H54 (cell line): ENCODE measurements at regions not wholly inside any gene's neighbourhood (a gene's known extent, or its start where the extent isn't known, plus 50 kb on each side); places are given as distances from the start of the nearest gene placed in this dataset.
"Not testable (repeated sequence)": the region's sequence is repeated elsewhere in the genome, so short reads cannot be mapped to it uniquely, and the experiment has no call there.

Source experiments
- DNase-seq: peaks from one replicate; pipeline ENCODE4 v3.0.0; 2011; ENCODE audit warnings: low spot score, mixed read lengths; ENCODE audit not compliant: insufficient read length
- FAIRE-seq: peaks from 3 replicates; lab custom pipeline; 2011; peaks lifted over from hg19 to GRCh38; lab: Jason Lieb, UNC
- POLR2A ChIP-seq: IDR thresholded peaks from 2 replicates; pipeline ENCODE4 v1.6.1; 2011; ENCODE audit warnings: low read depth, mild to moderate bottlenecking, low read length

DNA sequence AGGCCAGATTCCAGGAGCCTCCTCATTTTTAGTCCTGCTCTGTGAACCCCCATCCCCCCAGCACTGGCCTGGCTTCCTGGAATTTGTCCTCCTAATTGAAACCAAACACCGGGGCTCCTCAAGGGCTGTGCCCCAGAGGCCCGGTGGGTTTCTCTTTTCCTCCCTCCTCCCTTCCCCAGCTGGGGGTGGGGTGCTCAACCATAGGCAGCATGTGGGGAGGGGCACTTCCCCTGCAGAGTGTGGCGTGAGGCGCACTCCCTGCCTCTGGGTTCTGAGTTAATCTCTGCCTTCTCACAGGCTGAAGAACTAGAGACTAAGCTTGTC is 67.5 kb upstream of the ACOT11 start:
- TF ChIP-seq POLR2A, result no peak
- DNase-seq, result no peak
- FAIRE-seq, result no peak

DNA sequence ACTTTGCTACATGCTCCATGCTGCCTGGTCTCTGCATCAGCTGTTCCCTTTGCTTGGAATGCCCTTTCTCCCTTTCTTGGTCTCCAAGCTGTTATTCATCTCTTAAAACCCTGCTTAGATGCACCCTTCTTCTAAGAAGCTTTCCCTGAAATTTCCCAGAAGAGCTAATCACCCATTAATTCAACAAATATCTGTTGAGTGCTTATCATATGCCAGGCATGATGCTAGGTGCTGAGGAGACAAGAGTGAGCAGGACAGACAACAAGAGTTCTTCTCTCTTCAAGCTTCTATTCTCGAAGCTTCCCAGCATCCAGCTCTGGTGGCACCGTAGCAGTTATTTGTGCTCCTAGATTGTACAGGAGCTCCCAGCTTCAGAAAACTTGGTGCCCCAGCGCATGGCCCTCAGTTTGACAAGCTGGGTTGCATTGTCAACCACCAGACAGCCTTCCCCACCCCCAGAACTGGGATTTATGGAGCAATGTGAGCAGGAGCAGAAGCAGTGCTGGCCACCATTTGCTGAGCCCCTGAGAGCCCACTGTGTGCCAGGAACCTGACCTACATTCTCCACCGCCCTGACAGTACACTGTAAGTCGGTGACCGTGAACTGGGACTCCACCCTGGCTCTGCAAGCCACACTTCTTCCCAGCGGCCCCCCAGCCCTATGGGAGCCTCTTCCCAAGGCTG is 68.0 kb upstream of the ACOT11 start:
- no peak for FAIRE-seq
- no peak for TF ChIP-seq POLR2A
- DNase-seq, result no peak

DNA sequence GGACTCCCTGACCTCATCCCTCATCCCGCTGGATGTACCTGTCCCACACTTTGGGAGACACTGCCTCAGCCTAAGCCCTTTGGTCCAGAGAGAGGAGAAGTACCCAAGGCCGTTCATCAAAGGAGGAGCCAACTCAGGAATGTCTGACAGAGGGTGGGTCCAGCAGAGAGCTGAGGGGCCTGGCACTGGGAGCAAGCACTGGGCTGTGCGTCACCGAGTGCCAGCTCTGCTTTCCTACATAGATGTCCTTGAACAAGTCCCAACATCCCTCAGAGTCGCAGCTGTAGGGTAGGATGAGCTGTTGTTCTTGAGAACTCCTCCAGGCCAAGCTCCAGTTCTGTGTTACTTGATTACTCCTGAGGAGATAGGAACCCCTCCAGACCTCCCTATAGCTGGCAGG is 68.8 kb upstream of the ACOT11 start:
- DNase-seq, result no peak
- no peak for FAIRE-seq
- TF ChIP-seq POLR2A, result no peak

DNA sequence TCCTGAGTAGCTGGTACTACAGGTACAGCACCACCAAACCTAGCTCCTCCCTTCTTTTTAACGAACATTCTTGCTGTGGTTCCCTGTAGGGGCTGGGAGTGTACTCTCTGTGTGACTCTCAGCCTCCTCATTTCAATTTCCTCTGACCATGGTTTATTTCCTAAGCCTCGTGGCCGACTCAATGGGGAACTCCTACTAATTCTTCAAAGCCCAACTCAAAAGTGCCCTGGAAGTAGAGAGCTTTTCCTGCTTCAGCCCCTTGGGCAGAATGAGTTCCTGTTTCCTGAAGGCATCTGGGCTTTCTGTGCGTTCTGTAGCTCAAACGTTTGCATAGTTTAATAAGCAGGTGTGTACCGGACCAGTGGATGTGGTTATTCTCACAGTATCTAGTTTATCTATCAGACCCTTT is 70.9 kb upstream of the ACOT11 start:
- no peak for TF ChIP-seq POLR2A
- FAIRE-seq (no peak), DNase-seq (no peak)

DNA sequence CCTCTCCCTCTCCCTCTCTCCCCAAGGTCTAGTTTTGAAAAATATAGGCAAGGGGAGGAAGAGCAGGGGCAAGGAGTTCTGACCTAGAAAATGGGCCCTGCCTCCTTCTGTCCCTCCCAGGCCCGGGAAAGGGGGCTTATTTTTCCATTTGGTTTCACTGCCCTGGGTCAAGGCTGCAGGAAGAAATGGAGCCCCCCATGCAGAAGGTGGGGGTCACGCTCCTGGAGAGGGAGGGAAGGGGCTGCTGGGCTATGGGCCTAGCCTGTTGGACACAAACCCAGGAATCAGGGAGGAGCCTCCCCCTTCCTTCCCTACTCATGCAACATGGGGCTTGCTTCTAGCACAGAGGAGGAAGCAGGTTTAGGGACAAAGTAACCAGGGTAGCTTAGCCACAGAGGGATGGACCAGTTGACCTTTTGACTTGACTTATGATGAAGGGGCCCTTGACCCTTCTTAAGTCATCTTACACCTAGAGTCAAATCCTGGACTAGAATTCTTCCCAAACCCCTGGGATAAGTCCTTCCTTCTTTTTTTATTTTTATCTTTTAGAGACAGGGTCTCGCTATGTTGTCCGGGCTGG is 70.4 kb upstream of the SSBP3 start:
- FAIRE-seq (no peak), DNase-seq (no peak)
- no peak for TF ChIP-seq POLR2A

DNA sequence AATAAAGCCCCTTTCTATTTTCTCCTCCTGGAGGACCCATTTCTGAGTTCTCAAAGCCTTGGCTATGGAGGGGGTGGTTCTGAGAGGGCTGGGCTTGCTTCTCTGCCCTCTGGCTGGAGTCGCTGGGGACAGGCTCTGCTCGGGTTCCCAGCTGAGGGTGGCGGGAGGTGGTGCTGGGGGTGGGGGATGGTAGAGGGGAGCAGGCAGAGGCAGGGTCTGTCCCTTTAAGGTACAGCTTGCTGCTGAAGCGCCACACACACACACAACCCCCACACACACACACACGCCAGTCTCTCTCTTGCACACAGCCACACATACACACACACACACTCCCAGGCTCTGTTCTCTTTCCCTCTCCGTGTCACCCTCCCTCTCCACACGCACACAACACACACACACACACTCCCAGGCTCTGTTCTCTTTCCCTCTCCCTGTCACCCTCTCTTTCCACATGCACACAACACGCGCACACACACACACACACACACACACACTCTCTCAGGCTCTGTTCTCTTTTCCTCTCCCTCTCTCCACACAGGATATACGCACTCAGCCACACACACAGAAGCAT is 69.8 kb upstream of the SSBP3 start:
- no peak for DNase-seq
- no peak for TF ChIP-seq POLR2A
- FAIRE-seq, result no peak

DNA sequence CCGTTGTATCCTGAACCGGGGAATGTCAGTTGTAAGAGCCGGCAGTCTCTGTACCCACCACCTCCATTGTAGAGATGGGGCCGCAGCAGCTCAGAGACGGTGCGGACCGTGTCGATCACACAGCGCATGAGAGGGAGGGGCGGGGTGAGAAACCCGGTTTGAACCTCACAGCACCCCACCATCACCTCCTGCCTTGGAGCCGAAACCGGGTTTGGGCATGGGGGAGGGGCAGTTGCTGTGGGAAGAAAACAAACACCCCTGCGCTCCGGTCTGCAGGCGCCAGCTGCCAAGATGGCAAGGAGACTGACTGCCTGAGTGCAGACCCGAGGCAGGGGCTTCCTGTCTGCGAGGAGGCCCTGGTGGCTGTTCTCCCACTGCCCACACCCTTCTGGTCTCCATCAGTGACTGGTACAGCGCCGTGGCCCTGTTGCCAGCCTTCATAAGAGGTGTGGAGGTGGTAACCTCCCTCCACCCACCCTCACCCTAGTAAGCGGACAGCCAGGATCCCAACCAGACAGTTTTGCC is 69.2 kb upstream of the SSBP3 start:
- DNase-seq, result no peak
- no peak for TF ChIP-seq POLR2A
- FAIRE-seq, result no peak

DNA sequence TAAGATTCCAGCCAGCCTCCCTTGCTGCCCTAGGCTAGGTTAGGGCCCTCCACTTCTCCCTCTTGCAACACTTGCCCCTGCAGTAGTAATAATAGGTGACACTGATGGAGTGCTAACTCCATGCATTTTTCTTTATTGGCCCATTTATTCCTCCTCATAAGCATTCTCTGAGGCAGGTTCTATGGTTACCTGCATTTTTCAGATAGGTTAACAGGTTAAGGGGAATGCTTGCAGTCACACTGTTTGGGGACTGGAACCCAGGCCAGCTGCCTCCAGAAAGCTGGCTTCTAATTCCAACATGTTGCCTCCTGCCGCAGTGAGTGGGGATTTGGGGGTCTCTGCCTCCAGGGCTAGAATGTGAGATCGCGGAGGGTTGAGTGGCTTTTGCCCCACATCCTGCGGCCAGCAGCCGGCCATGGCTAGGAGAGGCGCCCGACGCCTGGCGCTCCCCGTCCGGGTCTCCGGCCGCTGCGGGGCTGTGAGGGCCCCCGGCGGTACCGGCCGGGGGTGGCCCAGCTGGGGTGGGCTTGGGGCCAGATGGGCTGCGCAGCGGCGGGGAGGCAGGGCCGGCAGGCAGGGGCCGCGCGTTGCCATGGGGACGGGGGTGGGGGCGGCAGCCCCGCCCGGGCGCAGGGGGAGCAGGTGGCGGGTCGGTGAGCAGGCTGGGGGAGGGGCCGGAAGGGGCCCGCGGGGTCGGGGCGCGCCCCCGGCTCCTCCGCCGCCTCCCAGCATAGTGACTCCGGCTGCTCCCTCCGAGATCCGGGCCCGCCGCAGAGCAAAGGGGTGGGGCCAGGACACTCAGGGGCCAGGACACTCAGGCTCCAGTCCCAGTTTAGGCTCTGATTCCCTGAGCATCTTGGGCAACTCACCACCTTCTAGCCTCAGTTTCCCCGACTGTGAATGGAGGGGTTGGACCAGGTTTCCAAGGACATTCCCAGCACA is 68.4 kb upstream of the SSBP3 start:
- no peak for TF ChIP-seq POLR2A
- DNase-seq, result no peak
- FAIRE-seq, result no peak

DNA sequence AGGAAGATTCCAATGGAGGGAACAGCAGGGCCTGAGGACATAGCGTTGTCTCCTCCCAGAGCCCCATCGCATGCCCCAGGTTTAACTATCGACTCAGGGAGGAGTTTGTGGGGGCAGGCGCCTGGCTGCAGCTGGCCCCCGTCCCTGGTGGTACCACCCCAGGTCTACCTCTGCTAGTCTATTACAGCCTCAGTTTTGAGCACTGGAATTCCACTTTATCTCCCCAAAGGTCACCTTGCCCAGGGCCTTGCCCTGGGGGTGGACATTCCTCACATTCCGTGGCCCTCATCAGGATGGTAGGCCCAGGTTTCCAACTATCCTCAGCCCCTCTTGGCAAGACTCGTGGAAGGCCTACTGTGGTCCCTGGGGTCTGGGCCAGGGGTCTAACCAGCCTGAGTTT is 65.4 kb upstream of the SSBP3 start:
- DNase-seq, result no peak
- TF ChIP-seq POLR2A, result no peak
- no peak for FAIRE-seq

DNA sequence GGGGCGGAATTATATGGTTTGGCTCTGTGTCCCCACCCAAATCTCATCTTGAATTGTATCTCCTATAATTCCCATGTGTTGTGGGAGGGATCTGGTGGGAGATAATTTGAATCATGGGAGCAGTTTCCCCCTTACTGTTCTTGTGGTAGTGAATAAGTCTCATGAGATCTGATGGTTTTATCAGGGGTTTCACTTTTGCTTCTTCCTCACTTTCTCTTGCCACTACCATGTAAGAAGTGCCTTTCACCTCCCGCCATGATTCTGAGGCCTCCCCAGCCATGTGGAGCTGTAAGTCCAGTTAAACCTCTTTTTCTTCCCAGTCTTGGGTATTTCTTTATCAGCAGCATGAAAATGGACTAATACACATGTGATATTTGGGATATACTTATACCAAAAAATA is 63.2 kb upstream of the SSBP3 start:
- not testable (repeated sequence) for DNase-seq, FAIRE-seq

DNA sequence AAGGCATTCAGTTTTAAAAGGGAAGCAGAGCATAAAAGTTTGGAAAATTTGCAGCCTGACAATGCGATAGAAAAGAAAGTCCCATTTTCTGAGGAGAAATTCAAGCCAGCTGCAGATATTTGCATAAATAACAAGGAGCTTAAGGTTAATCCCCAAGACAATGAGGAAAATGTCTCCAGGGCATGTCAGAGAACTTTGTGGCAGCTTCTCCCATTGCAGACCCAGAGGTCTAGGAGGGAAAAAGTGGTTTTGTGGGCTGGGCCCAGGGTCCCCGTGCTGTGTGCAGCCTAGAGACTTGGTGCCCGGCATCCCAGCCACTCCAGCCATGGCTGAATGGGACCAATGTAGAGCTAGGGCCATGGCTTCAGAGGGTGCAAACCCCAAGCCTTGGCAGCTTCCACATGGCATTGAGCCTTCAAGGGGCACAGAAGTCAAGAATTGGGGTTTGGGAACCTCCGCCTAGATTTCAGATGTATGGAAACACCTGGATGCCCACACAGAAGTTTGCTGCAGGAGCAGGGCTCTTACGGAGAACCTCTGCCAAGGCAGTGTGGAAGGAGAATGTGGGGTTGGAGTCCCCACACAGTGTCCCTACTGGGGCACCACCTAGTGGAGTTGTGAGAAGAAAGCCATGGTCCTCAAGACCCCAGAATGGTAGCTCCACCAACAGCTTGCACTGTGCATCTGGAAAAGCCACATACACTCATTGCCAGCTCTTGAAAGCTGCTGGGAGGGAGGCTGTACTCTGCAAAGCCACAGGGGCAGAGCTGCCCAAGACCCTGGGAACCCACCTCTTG is 62.3 kb upstream of the SSBP3 start:
- DNase-seq, result not testable (repeated sequence)

DNA sequence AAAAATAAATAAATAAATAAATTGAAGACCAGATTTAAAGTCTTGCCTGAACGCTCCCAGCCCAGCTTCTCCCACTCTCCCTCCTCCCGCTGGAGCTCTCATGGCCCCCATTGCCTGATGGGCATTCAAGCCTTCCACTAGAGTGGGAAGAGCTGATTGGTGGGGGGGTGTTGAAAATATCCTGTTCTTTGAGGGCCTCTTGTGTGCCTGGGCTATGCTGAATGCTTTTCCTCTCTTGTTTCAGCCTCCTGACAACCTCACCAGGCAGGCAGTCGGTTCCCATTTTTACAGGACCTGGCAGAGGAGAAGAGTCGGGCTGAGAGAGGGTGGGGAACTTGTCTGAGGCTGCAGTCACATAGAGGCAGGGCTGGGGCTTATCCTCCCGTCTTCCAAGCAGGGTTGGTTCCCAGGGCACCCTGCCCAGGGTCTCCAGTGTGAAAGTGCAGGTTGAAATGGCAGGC is 59.2 kb upstream of the SSBP3 start:
- DNase-seq, result no peak
- no peak for FAIRE-seq
- TF ChIP-seq POLR2A, result no peak

More for the DNA sequence above, 62.3 kb upstream of the SSBP3 start:
- FAIRE-seq, result not testable (repeated sequence)

DNA sequence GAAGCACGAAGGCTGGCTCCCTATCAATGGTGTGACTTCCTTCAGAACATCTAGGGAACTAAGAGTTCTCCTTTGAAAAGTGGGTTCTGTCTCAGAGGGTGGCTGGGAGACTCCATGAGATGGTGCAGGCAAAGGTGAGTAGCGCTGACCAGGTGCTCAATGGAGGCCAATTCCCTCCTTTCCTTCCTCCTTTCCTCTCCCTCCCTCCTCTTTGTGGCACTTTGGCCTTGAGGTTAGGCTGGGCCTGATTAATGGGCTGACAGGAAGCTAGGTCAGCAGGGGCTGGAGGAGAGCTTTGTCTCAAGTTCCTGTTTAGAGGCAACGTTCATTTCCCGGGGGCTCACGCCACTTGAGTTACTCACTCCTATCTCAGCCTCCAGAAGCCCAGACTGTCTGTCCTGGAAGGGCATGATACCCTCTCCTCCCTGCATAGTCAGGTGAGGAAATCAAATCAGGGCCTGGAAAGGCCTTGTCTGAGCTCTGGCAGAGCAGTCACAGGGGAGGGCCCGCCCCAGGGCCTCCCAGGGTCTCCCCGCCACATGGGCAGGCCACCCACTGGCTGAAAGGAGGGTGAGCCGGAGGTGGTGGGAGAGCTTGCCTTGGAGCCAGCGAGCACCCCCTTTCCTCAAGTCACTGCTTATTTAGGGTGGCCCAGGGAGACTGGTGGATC is 58.4 kb upstream of the SSBP3 start:
- no peak for TF ChIP-seq POLR2A
- DNase-seq (no peak), FAIRE-seq (no peak)
